Common myeloid progenitor, CD34-positive (primary cell): ENCODE measurements at regions not wholly inside any gene's neighbourhood (a gene's known extent, or its start where the extent isn't known, plus 50 kb on each side); places are given as distances from the start of the nearest gene placed in this dataset.

ENCODE experiments used
- CTCF ChIA-PET: fragments of 350-600 bp; sonication (Branson Sonifier 250); formaldehyde crosslinking; loops from one replicate; lab custom pipeline; 2021; ENCODE audit warnings: antibody characterized with exemption; lab: Charles Lee
- POLR2A ChIA-PET: fragments of 350-600 bp; sonication (Branson Sonifier 250); formaldehyde crosslinking; loops from one replicate; lab custom pipeline; 2021; ENCODE audit warnings: antibody characterized with exemption; lab: Charles Lee
- DNase-seq, 3 donors: peaks; one replicate each; pipeline versions ENCODE4 v3.0.0 to v3.0.0-alpha.2; 2013
- H3K27ac ChIP-seq, 2 experiments: 1 replicate in 1 of 2; 2 replicates in 1 of 2; pipeline ENCODE4 v1.7.0; 2013; ENCODE audit warnings: inconsistent platforms in 2 of 2, low read length in 2 of 2, mild to moderate bottlenecking in 2 of 2, low read depth in 1 of 2, moderate library complexity in 1 of 2; ENCODE audit not compliant: severe bottlenecking in 2 of 2, insufficient read depth in 1 of 2, poor library complexity in 1 of 2
- H3K27me3 ChIP-seq, 5 experiments: replicated peaks in 2 of 5; 1 replicate in 3 of 5; 2 replicates in 2 of 5; pipeline versions ENCODE4 v1.6.1 to v1.7.0; 2013; ENCODE audit warnings: low read length in 4 of 5, mild to moderate bottlenecking in 2 of 5, moderate library complexity in 2 of 5, inconsistent platforms in 1 of 5; ENCODE audit not compliant: insufficient read depth in 5 of 5, control insufficient read depth in 4 of 5
- H3K36me3 ChIP-seq, 4 experiments: 1 replicate in 2 of 4; 2 replicates in 2 of 4; pipeline versions ENCODE4 v1.6.1 to v1.7.0; 2013; ENCODE audit warnings: low read length in 3 of 4, control low read depth in 1 of 4, mild to moderate bottlenecking in 1 of 4; ENCODE audit not compliant: control insufficient read depth in 4 of 4, insufficient read depth in 4 of 4
- H3K4me1 ChIP-seq, 4 experiments: 1 replicate in 3 of 4; 2 replicates in 1 of 4; pipeline versions ENCODE4 v1.6.1 to v1.7.1; 2013; ENCODE audit warnings: low read length in 3 of 4, mild to moderate bottlenecking in 3 of 4, control low read depth in 1 of 4, inconsistent platforms in 1 of 4, moderate library complexity in 1 of 4; ENCODE audit not compliant: control insufficient read depth in 4 of 4, insufficient read depth in 4 of 4; ENCODE audit errors: control extremely low read depth in 1 of 4
- H3K4me3 ChIP-seq, 7 experiments: 1 replicate in 4 of 7; 2 replicates in 3 of 7; pipeline versions ENCODE4 v1.5.1 to v1.7.0; 2013; ENCODE audit warnings: mild to moderate bottlenecking in 7 of 7, low read length in 6 of 7, moderate library complexity in 6 of 7, inconsistent platforms in 2 of 7, low read depth in 2 of 7, control low read depth in 1 of 7; ENCODE audit not compliant: insufficient read depth in 4 of 7, control insufficient read depth in 1 of 7; ENCODE audit errors: extremely low read depth in 1 of 7
- H3K9me3 ChIP-seq, 5 experiments: 1 replicate in 4 of 5; 2 replicates in 1 of 5; pipeline versions ENCODE4 v1.6.1 to v1.7.1; 2013; ENCODE audit warnings: low read length in 4 of 5, mild to moderate bottlenecking in 2 of 5, inconsistent platforms in 1 of 5, low read depth in 1 of 5, moderate library complexity in 1 of 5; ENCODE audit not compliant: control insufficient read depth in 4 of 5, insufficient read depth in 2 of 5; ENCODE audit errors: control extremely low read depth in 1 of 5
- WGBS: methylation state at CpG from one replicate; pipeline ENCODE4 v1.1.5; 2013; ENCODE audit not compliant: insufficient coverage; 5-methylcytosine and 5-hydroxymethylcytosine counted together

DNA sequence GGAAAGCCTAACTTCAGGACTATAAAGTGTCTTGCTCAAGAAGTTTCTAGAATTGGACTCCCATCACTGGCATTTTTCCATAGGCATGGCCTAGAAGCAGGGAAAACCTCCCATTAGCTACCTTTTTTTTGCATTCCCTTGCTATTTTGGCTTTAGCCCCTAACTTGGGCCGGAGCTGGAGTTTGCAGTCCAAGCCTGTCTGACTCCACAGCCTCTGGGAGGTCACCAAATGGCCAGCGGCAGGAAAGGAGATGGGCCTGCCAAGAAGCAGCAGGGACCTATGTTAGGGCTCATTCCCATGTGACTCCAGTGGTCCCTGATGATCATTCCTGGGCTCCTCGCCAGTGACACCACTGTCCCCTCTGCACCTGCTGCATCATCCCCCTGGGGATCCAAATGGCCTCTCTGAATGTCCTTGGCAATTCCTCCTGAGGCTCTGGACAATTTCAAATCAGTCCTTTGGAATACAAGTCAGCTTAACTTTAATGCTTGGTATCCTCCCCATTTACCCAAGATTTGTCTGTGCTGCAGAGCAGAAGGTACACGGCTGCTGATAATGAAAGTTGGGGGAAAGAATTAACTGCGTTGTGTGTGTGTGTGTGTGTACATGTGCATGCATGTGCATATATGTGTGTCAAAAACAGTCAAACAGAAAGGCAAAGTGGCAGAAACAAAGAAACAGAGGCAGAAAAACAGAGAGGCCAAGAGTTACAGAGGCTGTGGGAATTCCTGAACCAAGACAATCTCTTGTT lies 69.8 kb upstream of the SERP2 start:
- 96% methylated on average over 5 of the region's 5 CpGs for WGBS
- CTCF ChIA-PET: interaction anchor here (0.7 to 1.5 kb wide), 3 partner anchors 8 to 27 kb away, joined by 3 to 4 read pairs (median 3); no protein-coding TSS in a partner anchor
- Histone ChIP-seq H3K4me3 (no peak overlapping the region), H3K4me1 (peaks cover 0 to 9% (median 2%) of the 10 kb centered on the region in 4 experiments), H3K27ac (no peak overlapping the region), H3K36me3 (no peaks in the 10 kb centered on the region), H3K27me3 (no peaks in the 10 kb centered on the region), H3K9me3 (no peaks in the 10 kb centered on the region)
- POLR2A ChIA-PET: no interaction called here
- DNase-seq: no peak

DNA sequence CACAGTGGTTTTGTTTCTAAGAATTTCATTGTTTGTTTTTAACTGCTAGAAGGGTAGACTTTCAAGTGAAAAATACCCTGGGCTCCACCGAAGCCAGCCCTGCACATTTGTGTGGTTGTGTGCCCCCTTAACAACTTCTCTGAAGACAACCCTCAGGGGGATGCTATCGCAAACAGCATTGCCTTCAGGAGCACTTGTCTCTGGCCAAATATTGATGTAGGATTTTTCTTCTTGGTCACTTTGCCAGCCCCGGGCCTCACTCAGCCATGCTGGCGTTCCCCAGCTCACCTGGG lies 69.2 kb upstream of the SERP2 start:
- Histone ChIP-seq H3K36me3 (no peaks in the 10 kb centered on the region), H3K4me3 (no peak overlapping the region), H3K9me3 (no peaks in the 10 kb centered on the region), H3K27me3 (no peaks in the 10 kb centered on the region), H3K4me1 (peaks cover 0 to 9% (median 2%) of the 10 kb centered on the region in 4 experiments), H3K27ac (no peak overlapping the region)
- POLR2A ChIA-PET: no interaction called here
- CTCF ChIA-PET: no interaction called here
- WGBS: 94% methylated on average over 2 of the region's 4 CpGs
- no peak for DNase-seq

DNA sequence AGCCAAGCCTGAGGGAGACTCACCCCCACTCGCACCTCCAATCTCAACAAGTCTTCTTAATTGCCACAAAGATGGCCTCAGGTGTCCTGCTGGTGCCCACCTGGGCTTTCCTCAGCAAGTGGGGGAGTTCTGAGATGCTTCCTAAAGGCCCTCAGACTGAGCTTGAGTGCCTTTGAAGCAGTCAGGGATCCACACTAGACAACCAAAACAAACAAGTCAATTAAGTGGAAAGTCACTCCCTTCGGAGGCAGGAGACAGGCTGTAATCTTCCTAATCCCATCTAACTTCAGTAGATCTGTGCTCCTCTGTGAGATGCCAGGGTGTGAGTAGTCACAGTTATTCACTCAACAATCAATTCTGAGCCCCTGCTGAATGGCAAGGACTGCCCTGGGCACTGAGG lies 68.3 kb upstream of the SERP2 start:
- no peaks in the 10 kb centered on the region for H3K36me3 ChIP-seq
- H3K27ac ChIP-seq: no peak overlapping the region
- H3K4me3 ChIP-seq: no peak overlapping the region
- H3K4me1 ChIP-seq: peaks cover 0 to 9% (median 2%) of the 10 kb centered on the region in 4 experiments
- WGBS: 88% methylated on average over 2 of the region's 2 CpGs
- DNase-seq: no peak
- CTCF ChIA-PET: no interaction called here
- no peaks in the 10 kb centered on the region for H3K9me3 ChIP-seq
- no peaks in the 10 kb centered on the region for H3K27me3 ChIP-seq
- POLR2A ChIA-PET: no interaction called here

DNA sequence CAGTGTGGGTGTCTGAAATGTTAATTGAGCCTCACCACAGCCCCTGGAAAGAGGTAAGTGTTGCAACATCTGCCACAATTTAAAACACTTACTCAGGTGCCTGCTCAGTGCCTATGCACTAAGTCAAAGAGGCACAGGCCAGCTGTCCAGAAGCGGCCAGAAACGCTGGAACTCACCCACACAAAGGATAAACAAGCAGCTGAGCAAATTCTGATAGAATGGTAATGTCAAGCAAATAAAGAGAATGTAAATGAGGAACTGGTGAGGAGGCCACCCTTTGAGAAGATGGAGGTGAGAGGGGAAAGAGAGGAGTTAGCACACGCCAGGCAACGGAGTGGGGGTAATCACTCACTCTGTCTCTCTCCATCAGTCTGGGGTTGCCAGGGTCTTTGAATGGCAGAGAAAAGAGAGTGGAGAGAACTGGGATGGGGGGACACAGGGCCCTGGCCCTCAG lies 67.7 kb upstream of the SERP2 start:
- ChIA-PET CTCF (no interaction called here), POLR2A (no interaction called here)
- peaks cover 0 to 9% (median 2%) of the 10 kb centered on the region in 4 experiments for H3K4me1 ChIP-seq
- H3K27ac ChIP-seq: no peak overlapping the region
- H3K36me3 ChIP-seq: no peaks in the 10 kb centered on the region
- DNase-seq: peak in 2 of 3 donors; percentile 13 to 29
- H3K9me3 ChIP-seq: no peaks in the 10 kb centered on the region
- H3K27me3 ChIP-seq: no peaks in the 10 kb centered on the region
- WGBS: 96% methylated on average over 4 of the region's 4 CpGs
- no peak overlapping the region for H3K4me3 ChIP-seq

DNA sequence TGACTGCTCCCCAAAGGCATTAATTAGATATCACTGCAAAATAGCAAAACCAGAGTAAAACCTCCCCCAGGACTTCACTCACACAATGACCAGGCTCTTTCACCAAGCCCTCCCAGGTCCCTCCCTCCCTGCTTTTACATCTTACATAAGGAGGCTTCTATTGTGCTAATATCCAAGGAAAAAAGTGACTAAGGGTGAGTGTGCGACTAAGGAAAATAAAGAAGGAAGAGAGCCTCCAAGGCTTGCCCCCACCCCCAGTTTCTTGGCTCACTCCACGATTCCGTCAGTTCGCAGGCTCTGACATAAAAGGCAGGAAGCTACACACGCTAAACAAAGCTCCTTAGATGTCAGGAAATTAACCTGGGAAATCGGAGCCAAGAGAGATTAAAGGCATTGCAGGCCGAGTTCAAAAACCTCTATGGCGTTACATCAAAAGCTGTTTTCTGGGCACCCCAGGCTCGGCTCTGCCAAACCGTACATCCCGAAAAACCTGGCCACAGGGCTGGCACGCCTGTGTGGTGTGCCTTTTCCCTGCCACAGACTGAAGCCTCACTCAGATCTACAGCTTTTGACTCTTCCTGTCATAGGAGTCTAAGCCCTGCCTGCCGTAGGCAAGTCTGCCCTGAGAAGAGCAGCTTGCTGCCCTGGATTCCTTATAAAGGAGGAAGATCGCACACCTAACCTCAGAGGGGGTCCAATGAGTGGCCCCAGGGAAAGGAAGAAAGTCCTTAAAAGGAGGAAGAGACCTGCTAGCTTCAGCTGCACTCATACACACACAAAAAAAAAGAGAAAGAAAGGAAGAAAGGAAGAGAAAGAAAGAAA lies 67.0 kb upstream of the SERP2 start:
- Histone ChIP-seq H3K36me3 (no peaks in the 10 kb centered on the region), H3K4me1 (peaks cover 0 to 9% (median 2%) of the 10 kb centered on the region in 4 experiments), H3K9me3 (no peaks in the 10 kb centered on the region), H3K27ac (no peak overlapping the region), H3K4me3 (peak overlapping the region in 2 of 7 experiments; percentile 27 to 45), H3K27me3 (no peaks in the 10 kb centered on the region)
- ChIA-PET POLR2A (no interaction called here), CTCF (no interaction called here)
- DNase-seq: peak in 2 of 3 donors; percentile 30 to 43
- 26% methylated on average over 12 of the region's 14 CpGs for WGBS

DNA sequence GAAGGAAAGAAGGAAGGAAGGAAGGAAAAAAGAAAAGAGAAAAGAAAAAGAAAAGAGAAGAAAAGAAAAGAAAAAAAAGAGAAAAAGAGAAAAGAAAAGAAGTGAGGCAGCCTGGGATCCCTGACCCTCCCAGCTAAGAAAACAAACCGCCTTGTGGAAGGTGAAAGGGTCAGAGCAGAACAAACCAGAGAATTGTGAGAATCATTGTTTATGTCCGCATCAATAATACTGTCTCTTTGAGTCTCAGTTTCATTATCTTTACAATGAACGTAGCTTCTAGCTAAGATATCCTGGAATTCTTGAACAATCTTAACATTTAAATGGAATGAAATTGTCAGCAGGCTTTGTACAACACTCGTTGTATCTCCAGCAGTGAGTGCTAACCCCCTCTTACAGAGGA lies 66.4 kb upstream of the SERP2 start:
- POLR2A ChIA-PET: no interaction called here
- Histone ChIP-seq H3K36me3 (no peaks in the 10 kb centered on the region), H3K27me3 (no peaks in the 10 kb centered on the region), H3K9me3 (no peaks in the 10 kb centered on the region), H3K4me1 (peaks cover 0 to 9% (median 2%) of the 10 kb centered on the region in 4 experiments), H3K27ac (no peak overlapping the region), H3K4me3 (no peak overlapping the region)
- no peak for DNase-seq
- WGBS: 85% methylated on average over 3 of the region's 4 CpGs
- CTCF ChIA-PET: no interaction called here

DNA sequence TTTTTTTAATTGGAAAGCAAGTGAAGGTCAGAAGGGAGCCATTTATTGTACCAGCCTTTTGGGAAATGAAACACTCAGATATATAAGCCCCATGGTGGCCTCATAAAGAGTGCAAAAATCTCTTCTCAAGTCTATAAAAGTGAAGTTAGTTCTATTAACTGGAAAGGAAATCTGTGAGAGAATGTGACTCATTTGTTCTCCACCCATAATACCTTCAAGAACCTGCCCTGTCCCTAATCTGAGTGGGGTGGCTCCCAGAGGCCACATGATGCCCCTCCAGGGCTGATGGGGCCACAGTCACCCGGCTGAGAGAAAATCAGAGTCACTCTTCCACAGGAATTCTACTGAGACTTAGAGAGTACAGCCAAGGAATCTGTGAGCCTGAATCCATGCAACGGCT lies 65.8 kb upstream of the SERP2 start:
- no CpG with 5 or more reads among the region's 2 CpGs for WGBS
- ChIA-PET POLR2A (no interaction called here), CTCF (no interaction called here)

More for the DNA sequence above, 65.8 kb upstream of the SERP2 start:
- Histone ChIP-seq H3K4me1 (peaks cover 0 to 9% (median 2%) of the 10 kb centered on the region in 4 experiments), H3K27me3 (no peaks in the 10 kb centered on the region), H3K36me3 (no peaks in the 10 kb centered on the region), H3K27ac (no peak overlapping the region), H3K9me3 (no peaks in the 10 kb centered on the region), H3K4me3 (no peak overlapping the region)
- DNase-seq: no peak
